Spleen (tissue), 11 donors: ENCODE measurements at regions not wholly inside any gene's neighbourhood (a gene's known extent, or its start where the extent isn't known, plus 50 kb on each side); places are given as distances from the start of the nearest gene placed in this dataset.

ENCODE experiments used
- DNase-seq: peaks from one replicate; pipeline ENCODE4 v3.0.0-alpha.2; 2020
- H3K27ac ChIP-seq, 8 donors: fragments of 200-600 bp; sonication (generic) in 7 of 8; 1 replicate in 4 of 8; 2 replicates in 4 of 8; pipeline versions ENCODE4 v1.5.0 to v1.8.0; 2016 to 2021; ENCODE audit warnings: inconsistent platforms in 4 of 8, mild to moderate bottlenecking in 4 of 8, moderate library complexity in 1 of 8
- H3K27me3 ChIP-seq, 7 donors: fragments of 200-600 bp; sonication (generic) in 6 of 7; replicated peaks in 1 of 7; 1 replicate in 4 of 7; 2 replicates in 3 of 7; pipeline versions ENCODE4 v1.5.0 to v1.8.0; 2016 to 2021; ENCODE audit warnings: inconsistent platforms in 3 of 7, mild to moderate bottlenecking in 1 of 7
- H3K36me3 ChIP-seq, 6 donors: fragments of 200-600 bp; sonication (generic) in 5 of 6; 1 replicate in 4 of 6; 2 replicates in 2 of 6; pipeline versions ENCODE4 v1.5.0 to v1.8.0; 2016 to 2021; ENCODE audit warnings: inconsistent platforms in 2 of 6
- H3K4me1 ChIP-seq, 6 donors: fragments of 200-600 bp; sonication (generic) in 5 of 6; 1 replicate in 3 of 6; 2 replicates in 3 of 6; pipeline versions ENCODE4 v1.5.0 to v1.8.0; 2016 to 2021; ENCODE audit warnings: inconsistent platforms in 3 of 6
- H3K4me3 ChIP-seq, 8 donors: fragments of 200-600 bp; sonication (generic) in 7 of 8; 1 replicate in 4 of 8; 2 replicates in 4 of 8; pipeline versions ENCODE4 v1.5.0 to v1.8.0; 2016 to 2021; ENCODE audit warnings: inconsistent platforms in 4 of 8, mild to moderate bottlenecking in 4 of 8, moderate library complexity in 2 of 8
- H3K9me3 ChIP-seq, 8 donors: fragments of 200-600 bp; sonication (generic) in 7 of 8; 1 replicate in 4 of 8; 2 replicates in 4 of 8; pipeline versions ENCODE4 v1.5.0 to v1.8.0; 2016 to 2021; ENCODE audit warnings: inconsistent platforms in 4 of 8
- POLR2A ChIP-seq, 3 donors: fragments of 450-650 bp; IDR thresholded peaks; one replicate each; pipeline ENCODE4 v1.5.1; 2017; ENCODE audit warnings: antibody characterized with exemption in 3 of 3, mild to moderate bottlenecking in 1 of 3
- POLR2AphosphoS5 ChIP-seq, 3 donors: sonication (generic); formaldehyde crosslinking; IDR thresholded peaks; one replicate each; pipeline ENCODE4 v1.5.1; 2017; ENCODE audit warnings: antibody characterized with exemption in 3 of 3
- WGBS, 5 donors: extraction: QIAGEN DNeasy Blood & Tissue Kit in 3 of 5; methylation state at CpG; one replicate each; pipeline versions ENCODE4 v1.1.5 to v1.1.7; 2013 to 2018; 5-methylcytosine and 5-hydroxymethylcytosine counted together
- intact Hi-C: fragments of 100-400 bp; cut with DNase I; formaldehyde crosslinking; loops from one replicate; pipeline ENCODE4 v1.15.0; 2023; ENCODE audit warnings: low total_unique reads
- TF ChIP-seq, protein P1 (sequence below), 11 experiments: fragments of 200-600 bp in 7 of 11; fragments of 450-650 bp in 4 of 11; sonication (generic) in 4 of 11; IDR thresholded peaks in 8 of 11; conservative IDR thresholded peaks in 3 of 11; 1 replicate in 7 of 11; 2 replicates in 4 of 11; pipeline versions ENCODE4 v1.4.0 to v1.8.0; 2016 to 2021; ENCODE audit warnings: antibody characterized with exemption in 11 of 11, inconsistent platforms in 4 of 11, mild to moderate bottlenecking in 1 of 11
- donor health status: healthy with polysubstance abuse.
- donor health status: DM: no; HTN: no; CAD: no; lungs with moderate emphysema.
- donor health status: DM: no; HTN: no; CAD: no.
- donor health status: Bipolar disorder and iron deficiency.
- donor health status: healthy.
- donor health status: DM: no; HTN: no; CAD: no.
- donor health status: DM: yes; HTN: yes; CAD: no.

DNA sequence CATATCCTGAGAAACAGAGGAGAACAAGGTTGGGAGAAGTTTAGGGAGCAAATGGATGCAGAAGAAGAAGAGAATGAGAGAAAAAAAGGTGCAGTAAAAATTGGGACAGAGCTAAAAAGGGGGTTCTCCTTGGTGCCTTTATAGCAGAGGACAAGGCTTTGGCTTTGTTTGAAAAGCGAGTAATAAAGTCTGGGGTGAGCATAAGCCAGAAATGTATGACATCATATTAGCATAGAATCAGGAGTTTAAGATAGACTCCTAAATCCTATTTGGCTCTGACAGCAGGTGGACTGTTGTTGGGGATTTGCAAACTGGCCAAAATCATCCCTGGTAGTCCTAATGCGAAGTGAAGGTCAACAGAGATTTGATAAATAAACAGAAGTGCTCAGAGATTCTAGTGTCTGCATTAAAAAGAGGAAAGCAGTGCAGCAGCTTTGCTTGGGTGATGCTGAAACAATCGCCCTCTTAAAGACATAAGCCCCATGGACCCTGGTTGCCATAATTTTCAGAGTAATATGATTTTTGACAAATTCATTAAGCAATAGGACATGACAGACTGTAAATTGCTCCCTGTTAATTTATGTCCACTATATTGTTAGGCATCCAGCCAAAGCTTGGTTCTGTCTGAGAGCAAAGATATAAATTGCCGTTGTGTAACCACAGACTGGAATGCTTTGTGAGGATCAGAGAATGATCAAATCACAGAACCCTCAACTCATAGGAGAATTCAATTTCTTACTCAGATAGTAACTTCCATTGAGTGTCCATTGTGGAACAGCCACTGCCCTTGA is 385.0 kb upstream of the NFIA start:
- DNase-seq: no peak
- no peak for TF ChIP-seq POLR2A (IDR thresholded peaks at IDR 0.05)
- WGBS, 5 donors: 52 to 61% (median 58%) methylated on average over 4 of the region's 4 CpGs
- Histone ChIP-seq H3K4me3 (no peak overlapping the region), H3K27ac (no peak overlapping the region), H3K27me3 (no peaks in the 10 kb centered on the region), H3K9me3 (peaks cover 0 to 9% (median 8%) of the 10 kb centered on the region in 8 donors), H3K4me1 (no peaks in the 10 kb centered on the region), H3K36me3 (no peaks in the 10 kb centered on the region)
- intact Hi-C loops: no loop called here

DNA sequence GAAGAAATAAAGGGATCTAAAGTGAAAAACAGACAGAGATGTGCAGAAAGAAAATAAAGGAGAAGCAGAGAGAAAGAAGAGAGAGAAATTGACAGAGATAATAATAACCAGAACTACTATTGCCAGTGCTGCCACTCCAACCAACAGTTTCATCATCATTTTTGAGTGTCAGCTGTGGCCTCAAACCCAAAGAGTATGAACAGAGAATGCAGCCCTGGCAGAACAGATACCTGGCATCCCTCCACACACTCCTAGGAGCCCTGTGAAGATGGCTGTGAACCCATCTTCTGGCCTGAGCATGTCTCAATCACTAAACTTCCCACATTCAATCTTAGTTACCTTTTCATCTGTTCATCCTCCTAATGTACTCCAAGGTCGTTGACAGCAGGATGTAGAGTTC is 385.8 kb upstream of the NFIA start:
- no peak for DNase-seq
- H3K27ac ChIP-seq: no peak overlapping the region
- intact Hi-C loops: no loop called here
- H3K27me3 ChIP-seq: no peaks in the 10 kb centered on the region
- no peaks in the 10 kb centered on the region for H3K36me3 ChIP-seq
- no peaks in the 10 kb centered on the region for H3K4me1 ChIP-seq
- WGBS, 5 donors: 39 to 56% (median 52%) methylated on average over 1 of the region's 1 CpG
- TF ChIP-seq POLR2AphosphoS5 (IDR thresholded peaks at IDR 0.05) (no peak), POLR2A (IDR thresholded peaks at IDR 0.05) (no peak)
- TF ChIP-seq, protein P1, sequence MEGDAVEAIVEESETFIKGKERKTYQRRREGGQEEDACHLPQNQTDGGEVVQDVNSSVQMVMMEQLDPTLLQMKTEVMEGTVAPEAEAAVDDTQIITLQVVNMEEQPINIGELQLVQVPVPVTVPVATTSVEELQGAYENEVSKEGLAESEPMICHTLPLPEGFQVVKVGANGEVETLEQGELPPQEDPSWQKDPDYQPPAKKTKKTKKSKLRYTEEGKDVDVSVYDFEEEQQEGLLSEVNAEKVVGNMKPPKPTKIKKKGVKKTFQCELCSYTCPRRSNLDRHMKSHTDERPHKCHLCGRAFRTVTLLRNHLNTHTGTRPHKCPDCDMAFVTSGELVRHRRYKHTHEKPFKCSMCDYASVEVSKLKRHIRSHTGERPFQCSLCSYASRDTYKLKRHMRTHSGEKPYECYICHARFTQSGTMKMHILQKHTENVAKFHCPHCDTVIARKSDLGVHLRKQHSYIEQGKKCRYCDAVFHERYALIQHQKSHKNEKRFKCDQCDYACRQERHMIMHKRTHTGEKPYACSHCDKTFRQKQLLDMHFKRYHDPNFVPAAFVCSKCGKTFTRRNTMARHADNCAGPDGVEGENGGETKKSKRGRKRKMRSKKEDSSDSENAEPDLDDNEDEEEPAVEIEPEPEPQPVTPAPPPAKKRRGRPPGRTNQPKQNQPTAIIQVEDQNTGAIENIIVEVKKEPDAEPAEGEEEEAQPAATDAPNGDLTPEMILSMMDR (IDR thresholded peaks at IDR 0.05 in 8 of 11, conservative IDR thresholded peaks at IDR 0.05 in 3 of 11): no peak
- H3K9me3 ChIP-seq: peaks cover 0 to 9% (median 8%) of the 10 kb centered on the region in 8 donors
- H3K4me3 ChIP-seq: no peak overlapping the region

DNA sequence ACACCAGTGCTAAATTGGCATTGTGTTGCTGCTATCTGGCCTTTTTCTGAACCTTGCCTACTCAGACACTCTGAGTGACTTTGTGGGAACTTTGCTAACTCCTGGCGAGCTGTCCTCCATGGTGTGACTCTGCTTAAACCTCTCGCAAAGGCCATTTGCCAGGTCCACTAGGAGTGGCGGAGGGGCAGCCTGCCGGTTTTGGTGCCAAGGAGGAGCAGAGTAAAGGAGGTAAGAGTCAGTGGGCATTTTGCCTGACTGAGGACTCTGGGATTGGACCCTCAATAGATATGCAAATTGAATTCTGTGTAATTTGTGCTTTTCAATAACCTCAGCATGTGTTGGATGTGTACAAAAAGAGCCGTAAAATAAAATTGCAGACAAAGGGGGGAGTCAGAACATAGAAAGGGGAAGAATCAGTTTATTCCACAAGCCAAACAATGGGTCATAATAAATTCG is 386.6 kb upstream of the NFIA start:
- H3K4me1 ChIP-seq: no peaks in the 10 kb centered on the region
- intact Hi-C loops: no loop called here
- no peak overlapping the region for H3K27ac ChIP-seq
- H3K4me3 ChIP-seq: no peak overlapping the region
- peaks cover 0 to 9% (median 8%) of the 10 kb centered on the region in 8 donors for H3K9me3 ChIP-seq
- no peaks in the 10 kb centered on the region for H3K36me3 ChIP-seq
- 86 to 95% (median 92%) methylated on average over 6 of the region's 6 CpGs for WGBS, 5 donors
- no peaks in the 10 kb centered on the region for H3K27me3 ChIP-seq
- TF ChIP-seq, protein P1 (IDR thresholded peaks at IDR 0.05 in 8 of 11, conservative IDR thresholded peaks at IDR 0.05 in 3 of 11): no peak
- TF ChIP-seq POLR2AphosphoS5 (IDR thresholded peaks at IDR 0.05) (no peak), POLR2A (IDR thresholded peaks at IDR 0.05) (no peak)
- DNase-seq: no peak

DNA sequence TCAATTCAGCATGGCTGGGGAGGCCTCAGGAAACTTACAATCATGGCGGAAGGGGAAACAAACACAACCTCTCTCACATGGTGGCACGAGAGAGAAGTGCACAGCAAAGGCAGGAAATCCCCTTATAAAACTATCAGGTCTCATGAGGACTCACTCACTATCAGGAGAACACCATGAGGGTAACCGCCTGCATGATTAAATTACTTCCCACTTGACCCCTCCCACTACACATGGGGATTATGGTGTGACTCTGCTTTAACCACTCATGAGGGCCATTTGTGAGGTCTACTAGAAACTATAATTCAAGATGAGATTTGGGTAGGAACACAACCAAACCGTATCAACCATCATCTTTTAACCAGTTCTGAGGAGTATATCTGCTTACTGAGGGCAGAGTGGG is 387.4 kb upstream of the NFIA start:
- no peak for TF ChIP-seq POLR2AphosphoS5 (IDR thresholded peaks at IDR 0.05)
- no peak for TF ChIP-seq POLR2A (IDR thresholded peaks at IDR 0.05)
- TF ChIP-seq, protein P1 (IDR thresholded peaks at IDR 0.05 in 8 of 11, conservative IDR thresholded peaks at IDR 0.05 in 3 of 11): no peak
- H3K9me3 ChIP-seq: peaks cover 0 to 9% (median 8%) of the 10 kb centered on the region in 8 donors
- no peak overlapping the region for H3K27ac ChIP-seq
- H3K4me3 ChIP-seq: no peak overlapping the region
- no peaks in the 10 kb centered on the region for H3K27me3 ChIP-seq
- H3K4me1 ChIP-seq: no peaks in the 10 kb centered on the region
- intact Hi-C loops: no loop called here
- DNase-seq: no peak
- no peaks in the 10 kb centered on the region for H3K36me3 ChIP-seq
- 79 to 92% (median 86%) methylated on average over 4 of the region's 4 CpGs for WGBS, 5 donors
